Heart right ventricle (tissue), 16 donors: ENCODE measurements at regions not wholly inside any gene's neighbourhood (a gene's known extent, or its start where the extent isn't known, plus 50 kb on each side); places are given as distances from the start of the nearest gene placed in this dataset.

Source experiments
- ATAC-seq, 8 donors: fragments of 200-7000 bp; cut with Tn5 transposase; one replicate each; pipeline ENCODE4 v1.9.1; 2020; ENCODE audit warnings: mild to moderate bottlenecking in 8 of 8, moderate library complexity in 8 of 8, moderate number of reproducible peaks in 1 of 8
- DNase-seq, 2 donors: peaks; one replicate each; pipeline ENCODE4 v3.0.0-alpha.2; 2020
- H3K27ac ChIP-seq, 10 donors: fragments of 200-600 bp; sonication (generic) in 2 of 10; one replicate each; pipeline versions ENCODE4 v1.5.0 to v1.8.0; 2020 to 2022; ENCODE audit warnings: mild to moderate bottlenecking in 3 of 10
- H3K27me3 ChIP-seq, 7 donors: fragments of 200-600 bp; one replicate each; pipeline ENCODE4 v1.8.0; 2021 to 2022; ENCODE audit warnings: mild to moderate bottlenecking in 2 of 7
- H3K36me3 ChIP-seq, 9 donors: fragments of 200-600 bp; sonication (generic) in 1 of 9; one replicate each; pipeline versions ENCODE4 v1.5.0 to v1.8.0; 2020 to 2022; ENCODE audit warnings: mild to moderate bottlenecking in 2 of 9
- H3K4me1 ChIP-seq, 9 donors: fragments of 200-600 bp; sonication (generic) in 1 of 9; one replicate each; pipeline versions ENCODE4 v1.5.0 to v1.8.0; 2020 to 2022; ENCODE audit warnings: mild to moderate bottlenecking in 4 of 9
- H3K4me3 ChIP-seq, 10 donors: fragments of 200-600 bp; sonication (generic) in 2 of 10; one replicate each; pipeline versions ENCODE4 v1.5.0 to v1.8.0; 2020 to 2022; ENCODE audit warnings: mild to moderate bottlenecking in 7 of 10, moderate library complexity in 2 of 10
- H3K9me3 ChIP-seq, 11 donors: fragments of 200-600 bp in 10 of 11; sonication (generic) in 2 of 11; one replicate each; pipeline versions ENCODE4 v1.5.0 to v1.8.0; 2013 to 2022; ENCODE audit warnings: mild to moderate bottlenecking in 2 of 11, control low read depth in 1 of 11, moderate library complexity in 1 of 11
- CTCF ChIP-seq, 9 donors: fragments of 200-600 bp; sonication (generic) in 2 of 9; IDR thresholded peaks; one replicate each; pipeline versions ENCODE4 v1.5.0 to v1.8.0; 2021 to 2022; ENCODE audit warnings: antibody characterized with exemption in 9 of 9, mild to moderate bottlenecking in 5 of 9, moderate library complexity in 1 of 9
- WGBS, 2 donors: extraction: QIAGEN DNeasy Blood & Tissue Kit; methylation state at CpG; one replicate each; pipeline ENCODE4 v1.1.7; 2013; ENCODE audit warnings: inconsistent platforms in 1 of 2; 5-methylcytosine and 5-hydroxymethylcytosine counted together
- intact Hi-C, 10 donors: fragments of 100-400 bp; cut with DNase I; formaldehyde crosslinking; loops; one replicate each; pipeline versions ENCODE4 v1.11.1 to v1.14.2; 2022
- donor health status: Arrhythmogenic right ventricular cardiomyopathy.
- donor health status: ischemic (EF 13 %, LVEDD 7.1; RV severe dilation, severe dysfunction).
- donor health status: healthy with polysubstance abuse.
- donor health status: DM: no; HTN: yes; CAD: no.
- donor health status: DM: no; HTN: no; CAD: no.
- donor health status: ischemic (EF 25% LVEDD 6.9; RV normal size, moderate dysfunction).
- donor health status: ischemic (EF 25% LVEDD 5.7; RV mildly dilated, moderate dysfunction).
- donor health status: healthy.
- donor health status: DM: yes; HTN: yes; CAD: no.
- donor health status: Ischemic cardiomyopathy.
- donor health status: ischemic (EF 35%, LVEDD 5.7; RV mildly dilated, moderate dysfunction).
- donor health status: nonischemic (EF 11% LVEDD 7.7; RV severe dilation, severe dysfunction).
- donor health status: DM: yes; HTN: yes; CAD: no.
- donor health status: PGD.
- donor health status: ischemic (EF 29% LVEDD 5.4; RV normal size, mild dysfunction).
- donor health status: nonischemic (EF 23%, LVEDD 6.1; RV moderate dilation, normal function).

GRCh38 chr15:37823601-37824275, 110.7 kb upstream of the TMCO5A start:
- H3K27me3 ChIP-seq: peaks cover 0 to 16% (median 0%) of the 10 kb centered on the region in 7 donors
- no peak overlapping the region for H3K27ac ChIP-seq
- no peak overlapping the region for H3K4me3 ChIP-seq
- intact Hi-C loops: no loop called here
- TF ChIP-seq CTCF (IDR thresholded peaks at IDR 0.05): no peak
- ATAC-seq (no peak), DNase-seq (no peak)
- no peaks in the 10 kb centered on the region for H3K36me3 ChIP-seq
- peaks cover 0 to 9% (median 0%) of the 10 kb centered on the region in 9 donors for H3K4me1 ChIP-seq
- H3K9me3 ChIP-seq: no peaks in the 10 kb centered on the region
- 81 to 84% methylated on average over 10 of the region's 10 CpGs for WGBS, 2 donors

- Histone ChIP-seq H3K27ac (no peak overlapping the region), H3K36me3 (no peaks in the 10 kb centered on the region), H3K27me3 (peaks cover 0 to 16% (median 0%) of the 10 kb centered on the region in 7 donors), H3K4me3 (no peak overlapping the region), H3K9me3 (no peaks in the 10 kb centered on the region), H3K4me1 (peaks cover 0 to 9% (median 0%) of the 10 kb centered on the region in 9 donors)
- peak in 1 of 8 donors; percentile 79 for ATAC-seq
- WGBS, 2 donors: 59 to 66% methylated on average over 6 of the region's 6 CpGs
- intact Hi-C loops: no loop called here
- DNase-seq: no peak
- no peak for TF ChIP-seq CTCF (IDR thresholded peaks at IDR 0.05)
Observed at GRCh38 chr15:37824717-37825382, 109.6 kb upstream of the TMCO5A start.

- WGBS, 2 donors: 17 to 23% methylated on average over 3 of the region's 3 CpGs
- Histone ChIP-seq H3K4me3 (no peak overlapping the region), H3K27me3 (peaks cover 0 to 9% (median 0%) of the 10 kb centered on the region in 7 donors), H3K4me1 (no peaks in the 10 kb centered on the region), H3K9me3 (peaks cover 0 to 31% (median 0%) of the 10 kb centered on the region in 11 donors), H3K36me3 (no peaks in the 10 kb centered on the region), H3K27ac (no peak overlapping the region)
- ATAC-seq (no peak), DNase-seq (no peak)
- TF ChIP-seq CTCF (IDR thresholded peaks at IDR 0.05): no peak
- intact Hi-C loops: no loop called here
Observed at GRCh38 chr15:37837276-37837675, 97.2 kb upstream of the TMCO5A start.

GRCh38 chr15:37847776-37848175, 86.7 kb upstream of the TMCO5A start:
- Histone ChIP-seq H3K36me3 (no peaks in the 10 kb centered on the region), H3K27ac (no peak overlapping the region), H3K27me3 (no peaks in the 10 kb centered on the region), H3K4me1 (no peaks in the 10 kb centered on the region), H3K9me3 (peaks cover 0 to 20% (median 0%) of the 10 kb centered on the region in 11 donors), H3K4me3 (no peak overlapping the region)
- ATAC-seq: no peak
- TF ChIP-seq CTCF (IDR thresholded peaks at IDR 0.05): no peak
- DNase-seq: no peak
- intact Hi-C loops: no loop called here
- WGBS, 2 donors: 86 to 89% methylated on average over 3 of the region's 3 CpGs
